GM12874 (cell line): ENCODE measurements at regions not wholly inside any gene's neighbourhood (a gene's known extent, or its start where the extent isn't known, plus 50 kb on each side); places are given as distances from the start of the nearest gene placed in this dataset.

Experiments used
- CTCF ChIP-seq: IDR thresholded peaks from 2 replicates; pipeline ENCODE4 v1.5.1; 2011; ENCODE audit warnings: low read depth, mild to moderate bottlenecking, control low read depth, low read length, moderate library complexity; ENCODE audit not compliant: insufficient read depth

GRCh38 chr21:38948377-38949069 lies 142.8 kb downstream of the ETS2 start:
- TF ChIP-seq CTCF, result no peak

DNA sequence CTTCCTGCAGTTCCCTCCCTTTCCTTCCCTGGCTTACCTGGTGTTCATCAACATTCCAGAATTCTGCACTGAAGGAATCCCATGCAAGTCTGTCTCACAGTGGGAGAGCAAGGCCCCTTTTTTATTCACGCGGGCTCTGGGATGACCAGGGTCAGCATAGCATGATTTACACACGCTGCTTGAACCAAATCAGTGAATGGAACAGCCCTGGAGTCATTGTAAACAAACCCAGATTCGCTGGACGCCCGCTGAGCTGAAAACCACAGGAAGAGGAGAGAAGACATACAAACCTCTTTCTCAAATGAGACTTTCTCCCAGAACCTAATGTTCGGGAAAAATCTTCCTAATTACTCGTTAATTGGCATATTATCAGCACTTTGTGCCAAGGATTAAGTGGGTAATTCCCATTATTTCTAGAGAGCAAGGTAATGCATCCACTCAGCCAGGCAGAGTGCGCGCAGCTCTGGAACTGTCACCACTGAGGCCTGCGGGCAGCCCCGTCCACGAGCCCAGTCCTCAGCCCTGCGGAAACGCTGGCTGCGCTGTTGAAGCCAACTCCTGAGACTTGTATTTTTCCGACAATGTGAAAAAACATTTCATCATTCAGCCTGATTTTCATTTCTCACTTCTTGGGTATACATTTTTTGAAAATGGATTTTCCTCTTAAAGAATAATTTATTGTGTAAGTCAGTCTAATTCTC lies 140.0 kb downstream of the ETS2 start:
- no peak for TF ChIP-seq CTCF

GRCh38 chr21:38944903-38945302 lies 139.2 kb downstream of the ETS2 start:
- no peak for TF ChIP-seq CTCF

GRCh38 chr21:38944402-38944801 lies 138.7 kb downstream of the ETS2 start:
- TF ChIP-seq CTCF, result no peak

DNA sequence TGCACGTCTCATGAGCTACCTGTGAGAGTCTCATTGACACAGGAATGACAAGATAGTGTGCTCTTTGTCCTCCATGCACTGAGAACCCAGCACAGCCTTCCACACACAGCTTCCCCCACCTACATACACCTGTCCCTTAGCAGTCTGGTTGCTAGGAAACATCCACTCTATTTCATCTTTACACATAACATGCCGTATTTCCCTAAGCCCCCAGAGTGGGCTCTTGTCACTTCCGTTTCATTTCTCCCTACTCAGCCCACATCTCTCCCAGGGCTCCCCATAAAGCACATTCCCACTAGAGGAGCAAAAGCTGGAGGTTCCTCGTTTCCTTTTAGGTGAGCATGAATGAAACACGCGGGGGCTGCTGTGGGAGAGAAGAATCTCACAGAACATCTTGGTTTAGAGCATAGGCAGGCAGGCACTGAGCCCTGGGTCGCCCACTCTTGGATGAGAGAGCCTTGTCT lies 137.1 kb downstream of the ETS2 start:
- TF ChIP-seq CTCF, result no peak

GRCh38 chr21:38938769-38939168 lies 133.0 kb downstream of the ETS2 start:
- no peak for TF ChIP-seq CTCF

DNA sequence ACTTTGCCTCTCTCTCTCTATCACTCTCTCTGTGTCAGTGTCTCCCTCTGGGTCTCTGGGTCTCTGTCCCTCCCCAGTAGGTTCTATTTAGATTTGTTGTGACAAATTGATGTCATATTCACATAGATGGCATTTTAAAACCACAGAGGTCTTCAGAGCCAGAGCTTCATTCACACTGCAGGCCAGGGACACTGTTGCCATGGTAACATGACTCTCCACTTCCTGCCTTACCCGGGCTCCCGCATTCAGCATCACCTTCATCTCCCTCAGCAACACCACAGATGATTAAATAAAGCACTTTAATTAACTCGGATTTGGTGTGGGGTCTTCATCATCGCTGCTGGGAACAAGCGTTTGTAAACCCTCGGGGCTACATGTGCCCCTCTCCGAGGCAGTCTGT lies 132.6 kb downstream of the ETS2 start:
- TF ChIP-seq CTCF, result no peak
